Inflammatory macrophage (primary cell): ENCODE measurements at regions not wholly inside any gene's neighbourhood (a gene's known extent, or its start where the extent isn't known, plus 50 kb on each side); places are given as distances from the start of the nearest gene placed in this dataset.

Experiments used
- DNase-seq, 2 donors: peaks; one replicate each; pipeline ENCODE4 v3.0.0-alpha.2; 2020 to 2022

DNA sequence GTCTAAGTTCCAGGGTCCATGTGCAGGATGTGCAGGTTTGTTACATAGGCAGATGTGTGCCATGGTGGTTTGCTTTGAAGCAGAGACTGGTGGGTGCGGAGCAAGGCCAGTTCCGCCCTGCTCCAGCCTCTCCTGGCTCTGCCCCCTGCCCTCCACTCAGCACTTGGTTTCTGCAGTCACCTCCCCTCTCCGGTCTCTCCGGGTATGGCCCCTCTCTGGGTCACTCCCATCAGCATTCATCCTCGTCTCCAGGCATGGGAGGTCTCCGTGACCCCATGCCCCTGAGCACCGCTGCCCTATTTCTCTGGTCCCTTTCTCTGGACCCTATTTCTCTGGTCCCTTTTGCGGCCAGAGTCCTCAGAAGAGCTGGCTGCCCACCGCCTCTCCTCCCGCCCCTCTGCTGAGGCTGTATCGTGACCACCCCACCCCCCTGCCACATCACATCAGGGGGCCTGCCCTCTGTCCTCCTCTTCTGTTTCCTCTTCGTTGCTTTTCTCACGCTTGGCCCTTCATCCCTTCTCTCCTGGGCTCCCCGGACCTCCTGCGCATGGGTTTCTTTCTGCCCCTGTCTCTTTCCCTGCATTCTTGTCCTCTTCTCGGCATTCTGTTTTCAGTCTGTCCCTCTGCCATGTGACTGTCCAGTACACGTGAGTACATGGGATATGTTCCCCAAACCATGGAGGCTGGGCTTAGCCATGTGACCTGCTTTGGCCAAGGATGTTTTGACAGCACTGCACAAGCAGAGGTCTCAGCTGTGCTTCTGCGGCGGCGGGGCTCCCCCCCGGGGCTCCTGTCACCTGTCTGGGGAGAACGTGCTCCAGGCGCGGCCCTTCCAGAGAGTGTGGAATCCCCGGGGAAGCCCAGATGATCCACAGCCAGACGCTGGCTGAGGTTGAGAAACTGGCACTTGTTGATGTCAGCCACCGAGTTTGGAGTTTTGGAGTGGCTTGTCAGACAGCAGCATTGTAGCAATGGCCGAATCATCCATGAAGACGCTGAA, 54.4 kb upstream of the C1orf174 start:
- no peak for DNase-seq

DNA sequence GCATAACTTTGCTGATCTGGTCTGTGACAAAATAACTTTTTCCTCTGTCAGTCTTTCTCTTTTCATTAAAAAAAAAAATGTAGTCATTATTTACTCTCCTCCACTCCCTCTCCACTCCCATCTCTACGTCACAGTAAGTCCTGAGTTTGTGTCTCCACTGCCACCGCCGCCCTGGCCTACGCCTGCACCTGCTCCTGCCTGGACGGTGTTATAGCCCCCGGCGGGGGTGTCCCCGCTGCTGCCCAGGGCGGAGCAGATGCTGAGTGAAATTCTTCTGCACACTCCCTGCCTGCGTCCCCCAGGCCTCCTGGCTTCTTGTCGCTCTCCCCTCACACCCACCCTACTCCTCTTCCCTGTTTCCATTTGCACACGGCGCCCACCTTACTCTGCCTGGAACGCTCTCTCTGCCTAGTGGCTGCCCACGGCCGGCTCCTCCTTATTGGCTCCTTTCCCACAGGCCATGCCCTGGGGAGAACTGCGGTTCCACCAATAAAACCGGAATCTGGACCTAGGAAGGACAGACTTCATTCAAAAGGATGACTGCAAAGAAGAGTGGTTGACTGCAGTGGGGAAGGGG, 55.2 kb upstream of the C1orf174 start:
- no peak for DNase-seq

DNA sequence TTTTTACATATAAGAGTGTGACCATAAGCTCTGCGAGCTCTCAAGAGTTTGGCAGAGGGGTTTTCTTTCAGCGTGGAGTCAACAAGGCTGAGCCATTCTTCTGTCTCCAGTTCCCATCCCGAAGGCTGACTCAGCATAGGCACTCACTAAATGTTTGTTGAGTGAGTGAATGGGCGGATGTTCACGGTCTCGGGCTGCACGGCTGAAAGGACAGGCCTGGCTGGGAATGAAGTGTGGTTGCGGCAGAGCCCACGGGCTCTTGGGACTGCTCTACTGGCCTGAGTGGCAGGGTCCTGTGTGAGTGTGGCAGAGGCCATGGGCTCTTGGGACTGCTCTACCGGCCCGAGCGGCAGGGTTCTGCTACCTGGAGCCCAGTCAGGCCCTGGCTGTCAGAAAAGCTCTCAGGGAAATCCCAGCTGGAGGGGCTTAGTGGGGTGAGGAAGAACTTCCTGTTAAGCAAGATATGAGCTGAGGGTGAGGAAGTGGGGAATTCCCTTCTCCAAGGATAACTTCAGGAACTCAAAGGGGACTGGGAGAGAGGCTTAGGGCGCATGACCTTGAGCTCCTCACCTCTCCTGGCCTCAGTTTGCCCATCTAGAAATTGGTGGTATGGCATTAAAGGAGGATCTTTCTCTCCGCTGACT, 56.6 kb upstream of the C1orf174 start:
- no peak for DNase-seq

DNA sequence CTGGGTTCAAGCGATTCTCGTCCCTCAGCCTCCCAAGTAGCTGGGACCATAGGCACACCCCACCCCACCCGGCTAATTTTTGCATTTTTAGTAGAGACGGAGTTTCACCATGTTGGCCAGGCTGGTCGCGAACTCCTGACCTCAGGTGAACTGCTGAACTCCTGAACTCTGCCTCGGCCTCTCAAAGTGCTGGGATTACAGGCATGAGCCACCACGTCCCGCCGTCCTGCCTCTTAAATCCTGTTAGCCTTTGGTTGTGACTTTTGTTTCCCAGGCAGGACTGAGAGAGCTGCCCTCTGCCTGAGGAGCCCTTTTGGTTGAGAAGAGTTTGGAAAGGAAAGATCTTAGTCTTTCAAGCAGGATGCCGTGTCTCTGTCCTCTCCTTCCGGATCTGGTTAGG, 59.3 kb upstream of the C1orf174 start:
- no peak for DNase-seq

DNA sequence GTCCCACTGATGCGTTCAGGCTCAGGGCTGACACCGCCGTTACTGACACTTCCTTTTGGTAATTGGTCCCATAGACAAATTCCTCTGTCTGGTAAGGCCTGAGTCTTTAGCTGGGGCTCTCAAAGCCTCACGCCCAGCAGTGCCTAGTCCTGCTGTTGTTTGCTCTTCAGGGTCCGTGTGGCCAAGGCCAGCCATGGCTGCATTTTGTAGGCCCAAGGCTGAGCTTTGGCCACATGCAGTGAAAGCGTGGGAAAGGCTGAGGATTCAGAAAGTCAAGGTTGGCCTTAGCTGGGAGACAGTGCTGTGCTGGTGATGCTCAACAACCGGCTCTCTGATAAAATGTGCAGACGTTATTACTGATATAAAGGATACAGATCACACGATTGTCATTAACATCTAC, 63.5 kb upstream of the C1orf174 start:
- DNase-seq, result no peak

DNA sequence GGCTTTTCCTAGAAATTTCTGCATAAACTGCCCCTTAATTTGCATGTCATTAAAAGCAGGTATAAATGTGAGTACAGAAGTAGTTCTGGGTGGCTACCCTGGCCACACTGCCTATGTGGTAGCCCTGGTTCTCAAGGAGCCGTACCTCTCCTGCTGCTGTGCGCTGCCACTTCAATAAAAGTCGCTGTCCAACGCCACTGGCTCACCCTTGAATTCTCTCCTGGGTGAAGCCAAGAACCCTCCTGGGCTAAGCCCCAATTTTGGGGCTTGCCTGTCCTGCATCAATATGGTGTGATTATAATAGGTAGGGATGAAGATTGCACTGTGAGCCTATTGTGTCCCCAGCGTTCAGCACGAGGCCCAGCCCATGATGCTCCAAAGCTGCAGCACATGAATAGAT, 65.6 kb upstream of the C1orf174 start:
- DNase-seq, result no peak

DNA sequence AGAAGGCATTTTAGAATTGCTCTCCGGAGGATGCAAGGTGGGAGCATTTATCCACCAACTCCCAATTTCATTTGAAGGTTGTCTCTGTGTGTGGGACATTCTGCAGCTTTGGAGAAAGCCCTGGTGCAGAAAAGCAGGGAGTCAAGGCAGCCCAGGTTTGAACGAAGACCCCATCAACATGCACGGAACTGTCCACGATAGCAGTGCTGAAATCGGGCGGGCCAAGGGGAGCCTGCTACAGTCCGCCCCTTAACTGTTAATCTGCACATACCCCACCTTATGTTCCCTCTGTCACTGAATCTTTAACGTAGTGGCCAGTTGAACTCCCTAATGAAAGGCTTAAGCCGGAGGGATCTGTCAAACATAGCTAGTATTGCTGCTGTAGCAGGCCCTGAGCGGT, 68.8 kb upstream of the C1orf174 start:
- no peak for DNase-seq

DNA sequence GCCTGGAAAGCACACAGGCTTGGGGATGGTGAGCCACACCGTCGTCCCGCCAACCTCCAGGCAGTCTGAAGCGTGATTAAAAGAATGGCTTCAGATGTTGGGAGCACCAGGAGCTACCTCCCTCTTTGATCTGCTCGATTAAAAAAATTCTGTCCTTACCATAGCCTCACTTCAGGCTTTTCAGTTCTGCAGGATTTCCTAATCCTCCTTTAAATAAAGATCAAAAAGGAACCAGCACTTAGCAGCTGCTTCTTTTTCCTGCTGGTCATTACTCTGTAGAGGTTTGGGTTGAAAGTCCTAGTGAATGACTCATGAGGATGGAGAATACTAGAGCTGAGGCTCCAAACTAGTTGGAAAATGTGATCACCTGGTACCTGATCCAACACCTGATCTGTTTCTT, 71.9 kb upstream of the C1orf174 start:
- no peak for DNase-seq

DNA sequence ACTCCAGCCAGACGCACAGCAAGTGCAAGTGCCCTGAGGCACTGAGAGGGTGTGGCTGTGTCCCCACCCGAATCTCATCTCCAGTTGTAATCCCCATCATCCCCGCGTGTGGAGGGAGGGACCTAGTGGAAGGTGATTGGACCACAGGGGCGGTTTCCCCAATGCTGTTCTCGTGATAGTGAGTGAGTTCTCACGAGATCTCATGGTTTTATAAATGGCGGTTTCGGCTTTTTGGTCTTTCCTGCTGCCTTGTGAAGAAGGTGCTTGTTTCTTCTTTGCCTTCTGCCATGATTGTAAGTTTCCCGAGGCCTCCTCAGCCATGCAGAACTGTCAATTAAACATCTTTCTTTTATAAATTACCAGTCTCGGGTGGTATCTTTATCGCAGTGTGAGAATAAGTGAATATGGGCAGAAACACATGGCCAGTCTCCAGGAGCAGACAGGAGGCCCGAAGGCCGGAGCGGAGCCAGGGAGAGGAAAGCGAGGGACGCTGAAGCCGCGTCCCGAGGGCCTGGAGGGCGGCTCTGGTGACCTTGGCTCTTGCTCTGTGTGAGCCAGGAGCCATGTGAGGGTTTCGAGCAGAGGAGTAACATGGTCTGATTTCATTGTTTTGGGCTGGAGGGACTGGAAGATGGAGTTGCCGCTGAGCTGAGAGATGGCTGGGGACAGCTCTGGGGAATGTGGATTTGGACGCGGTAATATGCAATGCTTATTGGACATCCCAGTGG, 76.0 kb upstream of the C1orf174 start:
- DNase-seq, result no peak

DNA sequence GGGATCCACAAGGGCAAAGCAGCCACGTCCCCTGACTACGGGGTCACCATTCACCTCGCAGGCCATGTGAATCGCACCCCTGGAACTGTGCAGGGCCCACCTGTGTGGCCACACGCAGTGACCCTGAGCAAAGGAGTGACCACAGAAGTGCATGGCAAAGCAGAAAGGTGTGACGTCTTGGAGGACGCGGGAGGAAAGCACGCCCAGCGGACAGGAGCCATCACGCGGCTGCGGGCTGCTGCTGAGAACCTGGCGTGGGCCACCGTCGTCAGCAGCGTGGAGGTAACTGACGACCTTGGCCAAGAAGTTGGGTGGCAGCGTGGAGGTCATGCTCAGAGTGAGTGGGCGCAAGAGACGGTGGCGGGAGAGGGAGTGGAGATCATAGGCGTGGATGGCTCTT, 76.7 kb upstream of the C1orf174 start:
- DNase-seq, result no peak

DNA sequence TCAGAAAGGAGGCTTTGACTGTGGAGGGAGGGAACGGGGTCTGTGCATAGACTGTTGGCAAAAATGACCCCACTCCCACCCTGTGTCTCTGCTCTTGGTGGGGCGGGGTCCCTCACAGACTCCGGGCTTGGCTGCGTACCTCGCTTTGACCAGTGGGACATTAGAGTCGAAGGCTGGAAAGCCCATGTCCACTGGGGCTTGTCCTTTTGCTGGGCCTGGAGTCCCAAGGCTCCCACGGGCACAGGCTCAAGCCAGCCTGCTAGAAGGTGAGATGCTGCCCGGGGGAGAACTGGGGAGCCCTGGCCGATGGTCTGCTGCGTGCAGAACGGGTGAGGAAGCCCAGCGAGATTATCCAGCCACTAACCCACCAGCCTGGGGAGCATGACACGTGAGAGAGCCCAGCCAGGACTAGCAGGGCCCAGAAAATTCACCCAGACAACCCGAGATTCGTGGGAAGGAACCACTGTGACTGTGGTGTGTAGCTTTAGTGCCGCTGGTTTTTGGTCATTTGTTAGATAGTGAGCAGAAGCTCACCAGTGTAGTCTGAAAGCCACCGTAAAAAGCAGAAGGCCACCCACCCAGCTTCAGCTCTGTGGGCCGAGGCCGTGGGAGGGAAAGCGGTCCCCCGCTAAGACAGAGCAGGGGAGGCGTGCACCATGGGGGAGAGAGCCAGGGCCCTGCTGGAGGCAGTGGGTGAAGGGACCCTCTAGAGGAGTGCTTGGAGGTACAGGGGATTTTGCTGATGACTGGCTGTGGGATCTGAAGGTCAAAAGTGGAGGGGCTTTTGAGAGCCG, 78.3 kb upstream of the C1orf174 start:
- DNase-seq, result no peak

DNA sequence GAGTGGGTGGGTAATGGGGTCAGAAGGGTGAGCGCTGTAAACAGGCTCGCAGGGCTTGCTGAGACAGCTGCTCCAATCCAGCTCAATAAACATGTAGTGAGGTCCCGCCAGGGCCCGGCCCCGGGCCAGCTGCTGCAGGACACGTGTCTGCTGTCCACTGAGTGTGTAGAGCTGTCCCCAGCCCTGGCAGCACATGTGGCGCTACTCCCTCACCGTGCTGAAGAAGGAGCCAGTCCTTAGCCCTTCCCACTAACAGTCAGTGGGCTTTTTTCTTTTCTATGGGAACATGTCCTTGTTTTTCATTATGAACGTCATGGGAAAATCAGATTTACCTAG, 78.9 kb upstream of the C1orf174 start:
- no peak for DNase-seq

DNA sequence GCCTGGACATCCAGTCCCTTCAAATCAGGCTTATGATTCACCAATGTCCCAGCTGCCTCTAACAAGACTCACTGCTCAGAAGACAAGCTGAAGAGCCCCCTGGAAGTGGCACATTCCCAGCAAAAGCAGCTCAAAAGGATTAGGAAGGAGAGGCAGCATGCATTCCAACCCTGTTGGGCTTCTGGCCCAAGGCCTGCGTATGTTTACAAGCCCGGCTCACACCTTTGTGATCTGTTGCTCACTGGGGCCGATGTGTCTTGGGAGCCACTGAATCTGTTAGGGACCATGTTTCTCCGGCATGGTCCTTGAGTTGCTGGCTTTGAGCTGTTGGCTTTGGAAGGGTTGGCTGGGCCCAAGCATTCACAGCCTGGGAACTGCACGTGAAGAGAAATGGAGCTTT, 81.2 kb upstream of the C1orf174 start:
- no peak for DNase-seq

DNA sequence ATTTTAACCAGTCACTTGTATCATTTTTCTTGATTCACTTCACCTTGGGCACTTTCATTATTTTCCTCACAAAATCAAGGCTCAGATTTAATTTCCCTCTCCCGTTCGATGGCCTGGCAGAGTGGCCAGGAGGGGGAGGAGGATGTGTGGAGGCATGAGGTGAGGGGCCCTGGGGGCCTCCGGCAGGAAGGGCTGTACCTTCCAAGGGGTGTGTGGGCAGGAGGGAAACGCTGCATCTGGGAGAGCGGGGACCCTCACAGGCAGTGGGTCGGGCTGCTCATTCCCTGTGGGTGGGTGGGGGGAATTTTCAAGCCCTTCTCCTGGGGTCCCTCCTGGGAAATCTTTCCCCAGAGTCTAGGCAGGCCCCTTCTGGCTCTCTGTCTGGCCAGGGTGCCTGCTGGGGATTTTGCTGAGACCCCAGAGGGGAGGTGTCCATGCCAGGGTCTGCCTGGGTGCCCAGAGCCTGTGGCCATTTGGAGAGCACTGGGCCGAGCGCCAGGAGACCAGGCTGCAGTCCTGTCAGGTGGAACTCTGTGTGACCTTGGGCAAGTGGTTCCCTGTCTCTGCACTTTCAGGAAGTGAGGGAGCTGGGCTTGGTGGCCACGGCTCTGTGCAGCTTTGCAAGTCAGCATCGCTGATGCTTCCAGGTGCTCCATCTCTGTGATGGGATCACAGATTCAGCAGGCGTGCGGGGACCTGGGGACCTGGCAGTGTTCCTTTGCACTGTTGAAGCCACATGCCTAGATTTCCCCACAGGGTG, 81.9 kb upstream of the C1orf174 start:
- DNase-seq, result no peak

DNA sequence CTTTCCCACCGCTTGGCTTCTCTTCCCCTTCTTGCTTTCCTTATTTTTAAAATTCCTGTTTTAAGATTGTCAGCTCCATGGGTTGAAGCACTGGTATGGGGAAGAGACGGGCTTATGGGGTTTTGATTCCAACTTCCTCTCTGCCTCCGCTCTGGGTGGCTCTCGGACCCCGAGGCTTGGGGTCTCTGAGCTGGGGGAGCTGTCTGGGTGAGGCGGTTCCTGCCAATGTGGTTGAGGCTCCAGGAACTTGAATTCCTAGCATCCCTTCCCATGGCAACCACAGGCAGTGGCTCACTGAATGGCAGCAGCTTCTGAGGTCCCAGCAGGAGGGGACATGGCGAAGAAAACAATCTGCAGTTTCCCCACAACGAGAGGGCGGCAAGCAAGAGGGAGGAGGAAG, 83.1 kb upstream of the C1orf174 start:
- DNase-seq, result no peak

DNA sequence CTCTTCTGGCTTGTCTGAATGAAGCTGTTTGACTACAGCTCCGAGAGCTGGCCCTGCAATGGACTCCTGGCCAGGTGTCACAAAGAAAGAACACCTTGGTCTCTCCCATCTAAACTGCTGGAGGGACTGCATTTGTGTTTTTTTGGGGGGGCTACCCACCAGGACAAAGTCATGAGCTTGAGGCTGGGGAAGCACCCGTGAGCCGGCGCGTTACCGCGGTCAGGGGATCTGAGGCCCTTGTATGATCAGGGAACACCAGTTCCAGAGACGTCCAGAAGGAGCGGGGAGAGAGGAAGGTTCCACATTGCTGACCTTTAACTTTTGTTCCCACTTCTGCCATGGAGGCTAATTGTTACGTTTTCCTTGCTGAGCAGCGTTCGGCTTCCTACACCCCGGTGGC, 84.5 kb upstream of the C1orf174 start:
- DNase-seq, result no peak

DNA sequence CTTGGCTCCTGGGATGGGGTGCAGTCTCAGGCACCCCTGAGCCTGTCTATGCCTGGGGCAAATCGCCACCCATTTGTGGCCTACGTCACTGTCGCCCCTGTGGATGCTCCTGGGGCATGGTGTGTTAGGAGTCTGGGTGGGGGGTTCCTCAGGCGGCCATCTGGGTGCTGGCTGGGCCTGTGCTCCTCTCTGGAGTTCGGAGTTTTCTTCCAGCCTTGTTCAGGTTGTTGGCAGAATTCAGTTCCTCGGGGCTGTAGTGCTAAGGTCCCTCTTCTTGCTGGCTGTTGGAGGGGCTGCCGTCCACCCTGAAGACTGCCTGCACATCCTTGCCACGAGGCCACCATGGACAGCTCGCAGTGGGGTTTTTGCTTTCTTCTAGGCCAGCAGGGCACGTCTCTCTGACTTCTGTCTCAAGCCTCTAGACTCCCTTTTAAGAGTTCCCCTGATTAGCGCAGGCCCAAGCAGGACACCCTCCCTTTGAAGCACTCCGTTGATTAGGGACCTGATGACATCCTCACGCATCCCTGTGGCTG, 86.7 kb upstream of the C1orf174 start:
- no peak for DNase-seq

DNA sequence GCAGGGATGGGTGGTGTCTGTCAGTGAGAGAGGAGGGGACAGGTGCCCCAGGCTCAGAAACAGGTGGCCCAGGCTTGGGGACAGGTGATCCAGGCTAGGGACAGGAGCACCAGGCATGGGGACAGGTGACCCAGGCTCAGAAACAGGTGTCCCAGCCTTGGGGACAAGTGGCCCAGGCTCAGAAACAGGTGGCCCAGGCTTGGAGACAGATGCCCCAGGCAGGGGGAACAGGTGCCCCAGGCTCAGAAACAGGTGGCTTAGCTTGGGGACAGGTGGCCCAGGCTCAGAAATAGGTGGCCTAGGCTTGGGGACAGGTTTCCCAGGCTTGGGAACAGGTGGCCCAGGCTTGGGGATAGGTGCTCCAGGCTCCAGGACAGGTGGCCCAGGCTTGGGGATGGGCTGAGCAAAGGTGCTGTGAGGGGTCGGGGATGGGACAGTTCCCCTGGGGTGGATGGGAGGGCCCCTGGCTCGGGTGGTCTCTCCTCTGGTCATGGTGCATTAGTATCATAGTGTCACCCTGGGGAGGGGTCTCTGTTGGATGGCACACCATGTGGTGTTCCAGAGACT, 87.7 kb upstream of the C1orf174 start:
- no peak for DNase-seq

DNA sequence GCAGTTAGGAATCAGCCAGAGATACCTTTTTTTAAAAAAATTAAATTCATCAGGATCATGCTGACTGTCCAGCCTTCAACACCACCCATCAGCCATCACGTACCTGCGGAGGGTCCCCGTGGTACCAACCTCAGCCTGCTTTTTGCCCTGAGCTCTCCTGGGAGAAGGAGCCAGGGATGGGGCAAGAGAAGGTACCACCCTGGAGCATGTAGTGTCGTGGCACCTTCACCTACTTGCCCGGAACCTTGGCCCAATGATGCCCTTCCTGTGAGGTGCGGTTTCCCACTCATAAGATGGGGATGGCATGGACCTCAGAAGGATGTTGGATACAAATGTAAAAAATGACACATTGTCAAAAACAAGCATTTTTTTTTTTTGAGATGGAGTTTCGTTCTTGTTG, 88.4 kb upstream of the C1orf174 start:
- no peak for DNase-seq

DNA sequence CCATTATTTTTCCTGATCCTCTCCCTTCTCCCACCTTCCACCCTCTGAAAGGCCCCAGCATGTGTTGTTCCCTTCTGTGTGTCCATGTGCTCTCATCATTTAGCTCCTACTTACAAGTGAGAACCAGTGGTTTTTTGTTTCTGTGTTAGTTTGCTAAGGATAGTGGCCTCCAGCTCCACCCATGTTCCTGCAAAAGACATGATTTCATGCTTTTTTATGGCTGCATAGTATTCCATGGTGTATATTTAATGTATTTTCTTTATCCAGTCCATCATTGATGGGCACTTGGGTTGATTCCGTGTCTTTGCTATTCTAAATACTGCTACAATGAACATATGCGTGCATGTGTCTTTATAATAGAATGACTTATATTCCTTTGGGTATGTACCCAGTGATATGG, 89.4 kb upstream of the C1orf174 start:
- no peak for DNase-seq

DNA sequence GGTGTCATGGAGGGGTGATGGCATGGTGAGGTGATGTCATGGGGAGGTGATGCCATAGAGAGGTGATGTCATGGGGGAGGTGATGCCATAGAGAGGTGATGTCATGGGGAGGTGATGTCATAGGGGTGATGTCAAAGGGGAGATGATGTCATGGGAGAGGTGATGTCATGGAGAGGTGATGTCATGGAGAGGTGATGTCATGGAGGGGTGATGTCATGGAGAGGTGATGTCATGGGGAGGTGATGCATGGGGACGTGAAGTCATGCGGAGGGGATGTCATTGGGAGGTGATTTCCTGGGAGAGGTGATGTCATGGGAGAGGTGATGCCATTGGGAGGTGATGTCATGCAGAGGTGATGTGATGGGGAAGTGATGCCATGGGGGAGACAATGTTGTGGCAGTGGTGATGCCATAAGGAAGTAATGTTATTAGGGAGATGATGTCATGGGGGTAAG, 92.1 kb upstream of the C1orf174 start:
- DNase-seq, result no peak
